ENCODE measurements at regions not wholly inside any gene's neighbourhood (a gene's known extent, or its start where the extent isn't known, plus 50 kb on each side); places are given as distances from the start of the nearest gene placed in this dataset.
"Not testable (repeated sequence)": the region's sequence is repeated elsewhere in the genome, so short reads cannot be mapped to it uniquely, and the experiment has no call there.

- DNase-seq (ENCODE audit: low read depth in 3 of 3, low spot score in 1 of 3) = no peak
Observed at GRCh38 chr7:34385384-34385783, 272.6 kb upstream of the NPSR1 start.

GRCh38 chr7:34389332-34390078 is 268.5 kb upstream of the NPSR1 start:
- DNase-seq (ENCODE audit: low read depth in 3 of 3, low spot score in 1 of 3) = no peak

- no peak for DNase-seq (ENCODE audit: low read depth in 3 of 3, low spot score in 1 of 3)
Observed at GRCh38 chr7:34390103-34390502, 267.9 kb upstream of the NPSR1 start.

GRCh38 chr7:34392972-34393371 is 265.0 kb upstream of the NPSR1 start:
- no peak for DNase-seq (ENCODE audit: low read depth in 3 of 3, low spot score in 1 of 3)

GRCh38 chr7:34396437-34397064 is 261.5 kb upstream of the NPSR1 start:
- DNase-seq (ENCODE audit: low read depth in 3 of 3, low spot score in 1 of 3) = no peak

GRCh38 chr7:34401776-34402175 is 256.2 kb upstream of the NPSR1 start:
- no peak for DNase-seq (ENCODE audit: low read depth in 3 of 3, low spot score in 1 of 3)

GRCh38 chr7:34406848-34407530 is 251.0 kb upstream of the NPSR1 start:
- DNase-seq (ENCODE audit: low read depth in 3 of 3, low spot score in 1 of 3) = no peak

GRCh38 chr7:34407586-34407985 is 250.4 kb upstream of the NPSR1 start:
- no peak for DNase-seq (ENCODE audit: low read depth in 3 of 3, low spot score in 1 of 3)

GRCh38 chr7:34417781-34418180 is 240.2 kb upstream of the NPSR1 start:
- DNase-seq (ENCODE audit: low read depth in 3 of 3, low spot score in 1 of 3) = no peak

- DNase-seq (ENCODE audit: low read depth in 3 of 3, low spot score in 1 of 3) = no peak
Observed at GRCh38 chr7:34421526-34421925, 236.5 kb upstream of the NPSR1 start.

- no peak for DNase-seq (ENCODE audit: low read depth in 3 of 3, low spot score in 1 of 3)
Observed at GRCh38 chr7:34425194-34425593, 232.8 kb upstream of the NPSR1 start.

GRCh38 chr7:34425631-34426384 is 232.2 kb upstream of the NPSR1 start:
- DNase-seq (ENCODE audit: low read depth in 3 of 3, low spot score in 1 of 3) = no peak

GRCh38 chr7:34430456-34430855 is 227.6 kb upstream of the NPSR1 start:
- DNase-seq (ENCODE audit: low read depth in 3 of 3, low spot score in 1 of 3) = no peak

GRCh38 chr7:34438436-34438835 is 219.6 kb upstream of the NPSR1 start:
- no peak for DNase-seq (ENCODE audit: low read depth in 3 of 3, low spot score in 1 of 3)

- no peak for DNase-seq (ENCODE audit: low read depth in 3 of 3, low spot score in 1 of 3)
Observed at GRCh38 chr7:34445653-34446052, 212.4 kb upstream of the NPSR1 start.

GRCh38 chr7:34448531-34448930 is 209.5 kb upstream of the NPSR1 start:
- not testable (repeated sequence) for DNase-seq (ENCODE audit: low read depth in 3 of 3, low spot score in 1 of 3)

- no peak for DNase-seq (ENCODE audit: low read depth in 3 of 3, low spot score in 1 of 3)
Observed at GRCh38 chr7:34449765-34450164, 208.3 kb upstream of the NPSR1 start.

- no peak for DNase-seq (ENCODE audit: low read depth in 3 of 3, low spot score in 1 of 3)
Observed at GRCh38 chr7:34451183-34451582, 206.8 kb upstream of the NPSR1 start.

GRCh38 chr7:34451923-34452322 is 206.1 kb upstream of the NPSR1 start:
- no peak for DNase-seq (ENCODE audit: low read depth in 3 of 3, low spot score in 1 of 3)

GRCh38 chr7:34452363-34452762 is 205.7 kb upstream of the NPSR1 start:
- DNase-seq (ENCODE audit: low read depth in 3 of 3, low spot score in 1 of 3) = no peak

GRCh38 chr7:34453150-34453549 is 204.9 kb upstream of the NPSR1 start:
- DNase-seq (ENCODE audit: low read depth in 3 of 3, low spot score in 1 of 3) = no peak

GRCh38 chr7:34454381-34454780 is 203.6 kb upstream of the NPSR1 start:
- no peak for DNase-seq (ENCODE audit: low read depth in 3 of 3, low spot score in 1 of 3)

Measured in stimulated activated CD4-positive, alpha-beta T cell treated with anti-CD3 and anti-CD28 coated beads, TNF-alpha, amount 100 ng/mL, for 1 hour (primary cell).